DMS53 treated with DMSO at 0.1 percent for 48 hours (cell line): ENCODE measurements at regions not wholly inside any gene's neighbourhood (a gene's known extent, or its start where the extent isn't known, plus 50 kb on each side); places are given as distances from the start of the nearest gene placed in this dataset.
"Not testable (repeated sequence)": the region's sequence is repeated elsewhere in the genome, so short reads cannot be mapped to it uniquely, and the experiment has no call there.

Experiments used
- DNase-seq: peaks from one replicate; lab custom pipeline; 2025; ENCODE audit not compliant: unreplicated experiment; lab: John Stamatoyannopoulos, UW

GRCh38 chrX:34576864-34577263 is 80.2 kb downstream of the TMEM47 start:
- DNase-seq: no peak

DNA sequence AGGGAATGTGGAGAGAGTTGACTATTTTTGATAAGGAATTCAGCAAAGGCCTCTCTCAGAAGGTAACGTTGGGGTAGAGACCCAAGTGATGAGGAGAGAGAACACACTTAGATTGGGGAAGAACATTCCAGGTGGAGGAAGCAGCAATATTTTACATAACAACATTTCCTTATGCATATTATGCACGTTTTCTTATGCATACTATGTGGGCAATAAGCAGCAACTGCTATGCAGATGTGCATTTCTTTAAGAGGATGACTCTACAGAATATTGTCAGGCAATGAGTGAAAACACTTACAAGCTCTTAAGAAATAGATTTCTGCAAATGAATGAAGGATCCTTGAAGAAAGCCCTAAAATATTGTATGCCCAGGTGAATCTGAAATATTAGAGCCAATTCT is 91.1 kb downstream of the TMEM47 start:
- DNase-seq: no peak

DNA sequence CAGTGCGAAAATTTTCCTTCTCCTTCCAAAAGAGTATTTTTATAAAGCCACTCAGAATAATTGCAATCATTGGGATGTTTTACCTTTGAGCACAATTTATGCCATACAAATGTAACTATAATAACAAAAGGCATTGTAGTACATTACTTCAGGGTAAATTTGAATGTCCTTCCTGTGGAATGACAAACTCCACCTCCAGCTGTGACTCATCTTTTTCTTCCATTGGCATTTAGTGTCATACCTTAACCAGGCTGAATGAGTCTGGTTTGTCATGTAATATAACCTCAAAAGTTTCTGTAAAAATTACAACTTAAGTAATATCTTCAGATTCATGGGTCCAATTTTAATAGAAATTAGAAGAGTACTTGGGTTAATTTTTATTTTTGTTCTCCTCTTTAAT is 93.3 kb downstream of the TMEM47 start:
- DNase-seq: no peak

- DNase-seq: no peak
These were observed 94.0 kb downstream of the TMEM47 start for GRCh38 chrX:34563061-34563460.

GRCh38 chrX:34562006-34562405 is 95.1 kb downstream of the TMEM47 start:
- DNase-seq: no peak

- DNase-seq: no peak
These were observed 96.9 kb downstream of the TMEM47 start for GRCh38 chrX:34560180-34560579.

DNA sequence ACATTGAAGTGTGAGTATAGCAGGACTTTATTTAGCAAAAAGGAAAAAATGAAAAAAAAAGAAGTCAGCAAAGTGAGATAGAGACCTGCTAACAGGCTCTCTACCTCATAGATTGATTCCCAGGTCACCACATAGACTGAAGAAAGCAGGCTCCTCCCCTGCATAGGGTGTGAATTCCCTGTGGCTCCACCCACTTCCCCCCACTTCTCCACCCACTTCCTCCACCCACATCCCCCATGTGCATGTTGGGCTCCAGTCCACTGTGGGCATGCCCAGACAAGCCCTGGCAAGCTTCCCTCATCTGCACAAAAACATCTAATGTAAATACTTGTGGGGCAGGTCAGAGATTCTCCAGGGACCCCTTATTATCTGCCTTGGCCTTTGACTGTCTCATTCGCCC is 97.8 kb downstream of the TMEM47 start:
- no peak for DNase-seq

GRCh38 chrX:34557733-34558132 is 99.4 kb downstream of the TMEM47 start:
- no peak for DNase-seq

DNA sequence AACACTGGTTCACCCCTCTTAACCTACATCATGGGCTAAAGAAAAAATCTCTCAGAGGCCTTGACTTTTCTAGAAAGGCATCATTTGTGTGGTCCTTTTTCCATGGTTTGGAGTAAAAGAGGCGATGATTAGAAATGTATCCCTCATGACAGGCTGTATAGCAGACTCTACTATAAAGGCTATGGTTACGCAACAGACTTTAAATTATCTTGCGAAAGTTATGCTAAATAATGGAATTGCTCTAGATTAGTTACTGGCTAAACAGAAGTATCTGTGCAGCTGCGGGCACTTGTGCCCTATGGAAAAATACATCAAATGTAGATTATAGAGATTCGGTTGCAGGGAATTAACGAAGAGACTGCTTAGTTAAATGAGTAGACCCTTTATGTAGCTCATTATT is 101.6 kb downstream of the TMEM47 start:
- no peak for DNase-seq

DNA sequence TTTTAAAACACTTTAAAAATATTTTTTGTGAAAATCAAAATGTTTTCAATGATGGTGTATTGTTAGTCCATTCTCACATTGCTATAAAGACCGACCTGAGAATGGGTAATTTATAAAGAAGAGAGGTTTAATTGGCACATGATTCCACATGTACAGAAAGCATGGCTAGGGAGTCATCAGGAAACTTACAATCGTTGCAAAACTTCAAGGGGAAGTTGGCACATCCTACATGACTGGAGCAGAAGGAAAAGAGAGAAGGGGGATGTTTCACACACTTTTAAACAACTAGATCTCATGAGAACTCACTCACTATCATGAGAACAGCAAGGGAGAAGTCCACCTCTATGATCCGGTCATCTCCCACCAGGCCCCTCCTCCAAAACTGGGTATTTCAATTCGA is 110.7 kb downstream of the TMEM47 start:
- DNase-seq: no peak

DNA sequence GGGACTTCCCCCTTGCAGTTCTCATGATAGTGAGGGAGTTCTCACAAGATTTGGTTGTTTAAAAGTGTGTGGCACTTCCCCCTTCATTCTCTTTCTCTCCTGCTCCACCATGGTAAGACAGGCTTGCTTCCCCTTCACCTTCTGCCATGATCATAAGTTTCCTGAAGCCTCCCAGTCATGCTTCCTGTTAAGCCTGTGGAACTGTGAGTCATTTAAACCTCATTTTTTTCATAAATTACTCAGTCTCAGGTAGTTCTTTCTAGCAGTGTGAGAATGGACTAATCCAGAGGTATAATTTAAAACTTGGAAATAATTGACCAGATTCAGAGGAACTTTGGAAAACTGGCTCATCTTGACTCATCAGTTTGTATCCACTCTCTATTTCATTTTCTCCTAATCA is 129.0 kb downstream of the TMEM47 start:
- DNase-seq: no peak

- peak; percentile 0 for DNase-seq
These were observed 135.5 kb downstream of the TMEM47 start for GRCh38 chrX:34521563-34521962.

DNA sequence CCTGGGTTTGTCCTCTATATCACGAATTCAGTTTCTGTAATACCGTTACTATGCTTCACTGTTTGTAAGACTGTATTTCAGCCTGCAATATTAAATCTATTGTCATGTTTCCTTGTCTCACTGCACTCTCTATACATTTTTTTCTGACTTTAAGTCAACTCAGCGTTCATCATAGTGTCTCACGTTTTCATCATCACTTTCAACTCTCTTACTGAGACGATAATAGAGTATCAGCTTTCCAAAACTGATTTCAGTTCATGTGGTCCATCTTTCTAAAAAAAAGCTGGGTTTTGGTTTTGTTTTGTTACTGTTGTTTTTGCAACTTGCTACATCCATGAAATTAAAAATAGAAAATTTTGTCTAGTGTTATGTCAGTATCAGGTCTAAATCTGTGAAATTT is 147.7 kb downstream of the TMEM47 start:
- DNase-seq: no peak

DNA sequence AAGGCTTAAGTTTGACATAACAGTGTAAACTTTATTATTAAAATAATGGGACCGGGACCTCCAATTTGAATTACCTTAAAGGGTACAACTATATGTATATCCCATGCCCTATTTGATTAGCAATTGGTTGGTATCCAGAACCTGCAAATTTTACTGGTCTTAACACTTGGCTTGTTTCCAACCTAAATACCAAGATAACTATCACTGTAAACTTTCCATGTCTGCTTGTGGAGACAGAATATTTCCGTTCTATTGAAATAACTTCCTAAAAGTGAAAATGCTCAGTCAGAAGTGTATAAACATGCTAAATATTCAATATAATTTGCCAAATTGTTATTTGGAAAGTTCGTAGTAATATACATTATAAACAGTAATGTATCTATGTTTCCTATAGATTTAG is 154.0 kb downstream of the TMEM47 start:
- no peak for DNase-seq

- no peak for DNase-seq
These were observed 164.0 kb downstream of the TMEM47 start for GRCh38 chrX:34493086-34493485.

DNA sequence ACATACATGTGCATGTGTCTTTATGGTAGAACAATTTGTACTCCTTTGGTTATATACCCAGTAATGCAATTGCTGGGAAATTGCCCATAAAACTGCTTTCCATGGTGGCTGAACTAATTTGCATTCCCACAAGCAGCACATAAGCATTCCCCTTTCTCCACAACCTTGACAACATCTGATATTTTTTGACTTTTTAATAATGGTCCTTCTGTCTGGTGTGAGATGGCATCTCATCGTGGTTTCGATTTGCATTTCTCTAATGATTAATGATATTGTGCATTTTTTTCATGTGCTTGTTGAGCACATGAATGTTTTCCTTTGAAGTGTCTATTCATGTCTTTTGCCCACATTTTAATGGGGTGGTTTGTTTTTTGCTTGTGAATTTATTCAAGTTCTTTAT is 166.0 kb downstream of the TMEM47 start:
- no peak for DNase-seq

GRCh38 chrX:34487364-34487763 is 169.7 kb downstream of the TMEM47 start:
- no peak for DNase-seq

GRCh38 chrX:34483980-34484379 is 173.1 kb downstream of the TMEM47 start:
- no peak for DNase-seq

DNA sequence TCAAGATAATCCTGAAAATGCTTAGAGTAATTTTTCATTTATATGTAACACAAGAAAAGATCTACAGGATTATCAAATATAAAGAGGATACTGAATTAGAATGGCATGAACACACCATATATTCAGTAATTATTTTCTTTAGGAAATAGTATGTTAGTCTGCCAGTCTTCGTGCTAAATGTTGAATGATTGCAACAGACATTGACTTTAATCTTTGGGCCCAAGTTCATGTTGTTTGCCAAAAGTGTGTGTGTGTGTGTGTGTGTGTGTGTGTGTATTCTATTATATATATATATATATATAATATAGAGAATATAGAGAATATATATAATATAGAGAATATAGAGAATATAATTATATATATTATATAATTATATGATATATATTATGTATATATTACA is 186.6 kb downstream of the TMEM47 start:
- DNase-seq: no peak

- no peak for DNase-seq
These were observed 189.6 kb downstream of the TMEM47 start for GRCh38 chrX:34467437-34467836.

- DNase-seq: not testable (repeated sequence)
These were observed 193.9 kb downstream of the TMEM47 start for GRCh38 chrX:34463220-34463619.

GRCh38 chrX:34457850-34458249 is 199.2 kb downstream of the TMEM47 start:
- not testable (repeated sequence) for DNase-seq

DNA sequence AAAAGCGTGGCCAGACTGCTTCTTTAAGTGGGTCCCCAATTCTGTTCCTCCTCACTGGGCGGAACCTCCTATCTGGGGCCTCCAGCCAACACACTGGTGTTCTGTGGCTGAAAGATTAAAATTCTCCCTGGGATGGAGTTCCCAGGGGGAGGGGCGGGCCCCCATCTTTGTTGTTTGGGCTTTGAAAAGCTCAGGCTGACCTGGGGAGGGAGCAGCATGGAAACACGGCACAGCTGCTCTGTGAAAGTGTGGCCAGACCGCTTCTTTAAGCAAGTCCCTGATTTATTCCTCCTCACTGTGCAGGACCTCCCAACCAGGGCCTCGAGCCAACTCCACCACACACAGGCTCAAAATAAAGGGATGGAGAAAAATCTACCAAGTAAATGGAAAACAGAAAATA is 219.5 kb downstream of the TMEM47 start:
- DNase-seq: no peak

- peak; percentile 9 for DNase-seq
These were observed 230.8 kb downstream of the TMEM47 start for GRCh38 chrX:34426334-34426733.
